ENCODE measurements at regions not wholly inside any gene's neighbourhood (a gene's known extent, or its start where the extent isn't known, plus 50 kb on each side); places are given as distances from the start of the nearest gene placed in this dataset.

DNA sequence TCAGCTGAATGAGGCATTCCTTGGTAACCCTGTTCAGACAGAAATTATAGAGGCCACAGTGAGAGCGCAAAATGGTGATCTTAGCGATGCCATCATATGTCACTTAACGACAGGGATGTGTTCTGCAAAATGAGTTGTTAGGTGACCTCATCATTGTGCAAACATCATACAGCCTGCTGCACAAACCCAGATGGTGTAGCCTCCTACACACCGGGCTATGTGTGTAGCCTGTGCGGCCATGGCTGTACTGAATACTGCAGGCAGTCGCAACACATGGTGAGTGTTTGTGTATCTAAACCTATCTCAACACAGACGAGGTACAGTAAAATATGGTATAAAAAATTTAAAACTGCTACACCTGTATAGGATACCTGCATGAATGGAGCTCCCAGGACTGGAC, 234.1 kb upstream of the PMEPA1 start:
- TF ChIP-seq CTCF (conservative IDR thresholded peaks at IDR 0.05; ENCODE audit: low read length) (no peak), EZH2phosphoT487 (IDR thresholded peaks at IDR 0.05; ENCODE audit: borderline replicate concordance) (no peak)
